ENCODE measurements at regions not wholly inside any gene's neighbourhood (a gene's known extent, or its start where the extent isn't known, plus 50 kb on each side); places are given as distances from the start of the nearest gene placed in this dataset.

DNA sequence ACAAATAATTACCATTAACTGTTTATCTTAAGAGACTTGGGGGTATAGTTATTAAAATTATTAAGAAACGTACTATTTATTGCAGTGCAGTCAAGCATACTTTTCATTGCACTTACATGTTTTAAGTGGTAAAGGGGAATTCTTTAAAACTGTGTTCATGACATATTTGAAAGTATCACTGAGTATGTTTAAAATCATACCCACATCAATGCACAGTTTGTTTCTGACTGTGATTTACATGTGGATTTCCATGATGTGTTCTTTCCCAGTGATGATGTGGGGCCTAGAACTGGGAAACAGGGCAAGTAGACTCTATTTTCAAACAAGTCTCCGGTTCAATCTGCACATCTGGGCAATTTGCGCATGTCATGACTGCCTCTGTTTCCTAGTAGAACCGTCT is 340.5 kb upstream of the OBI1 start:
- TF ChIP-seq, protein P1, sequence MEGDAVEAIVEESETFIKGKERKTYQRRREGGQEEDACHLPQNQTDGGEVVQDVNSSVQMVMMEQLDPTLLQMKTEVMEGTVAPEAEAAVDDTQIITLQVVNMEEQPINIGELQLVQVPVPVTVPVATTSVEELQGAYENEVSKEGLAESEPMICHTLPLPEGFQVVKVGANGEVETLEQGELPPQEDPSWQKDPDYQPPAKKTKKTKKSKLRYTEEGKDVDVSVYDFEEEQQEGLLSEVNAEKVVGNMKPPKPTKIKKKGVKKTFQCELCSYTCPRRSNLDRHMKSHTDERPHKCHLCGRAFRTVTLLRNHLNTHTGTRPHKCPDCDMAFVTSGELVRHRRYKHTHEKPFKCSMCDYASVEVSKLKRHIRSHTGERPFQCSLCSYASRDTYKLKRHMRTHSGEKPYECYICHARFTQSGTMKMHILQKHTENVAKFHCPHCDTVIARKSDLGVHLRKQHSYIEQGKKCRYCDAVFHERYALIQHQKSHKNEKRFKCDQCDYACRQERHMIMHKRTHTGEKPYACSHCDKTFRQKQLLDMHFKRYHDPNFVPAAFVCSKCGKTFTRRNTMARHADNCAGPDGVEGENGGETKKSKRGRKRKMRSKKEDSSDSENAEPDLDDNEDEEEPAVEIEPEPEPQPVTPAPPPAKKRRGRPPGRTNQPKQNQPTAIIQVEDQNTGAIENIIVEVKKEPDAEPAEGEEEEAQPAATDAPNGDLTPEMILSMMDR (IDR thresholded peaks at IDR 0.05; ENCODE audit: unreplicated experiment) = no peak
- no peak overlapping the region for H3K4me3 Mint-ChIP-seq (ENCODE audit: low read depth)
- no peaks in the 10 kb centered on the region for H3K4me1 Mint-ChIP-seq (ENCODE audit: low read depth)
- H3K27me3 Mint-ChIP-seq = no peaks in the 10 kb centered on the region
- no peak overlapping the region for H3K27ac Mint-ChIP-seq
- H3K36me3 Mint-ChIP-seq (ENCODE audit: insufficient read depth) = no peaks in the 10 kb centered on the region
- H3K9me3 Mint-ChIP-seq (ENCODE audit: low read depth) = no peaks in the 10 kb centered on the region
- DNase-seq (ENCODE audit: low spot score, unreplicated experiment) = no peak

DNA sequence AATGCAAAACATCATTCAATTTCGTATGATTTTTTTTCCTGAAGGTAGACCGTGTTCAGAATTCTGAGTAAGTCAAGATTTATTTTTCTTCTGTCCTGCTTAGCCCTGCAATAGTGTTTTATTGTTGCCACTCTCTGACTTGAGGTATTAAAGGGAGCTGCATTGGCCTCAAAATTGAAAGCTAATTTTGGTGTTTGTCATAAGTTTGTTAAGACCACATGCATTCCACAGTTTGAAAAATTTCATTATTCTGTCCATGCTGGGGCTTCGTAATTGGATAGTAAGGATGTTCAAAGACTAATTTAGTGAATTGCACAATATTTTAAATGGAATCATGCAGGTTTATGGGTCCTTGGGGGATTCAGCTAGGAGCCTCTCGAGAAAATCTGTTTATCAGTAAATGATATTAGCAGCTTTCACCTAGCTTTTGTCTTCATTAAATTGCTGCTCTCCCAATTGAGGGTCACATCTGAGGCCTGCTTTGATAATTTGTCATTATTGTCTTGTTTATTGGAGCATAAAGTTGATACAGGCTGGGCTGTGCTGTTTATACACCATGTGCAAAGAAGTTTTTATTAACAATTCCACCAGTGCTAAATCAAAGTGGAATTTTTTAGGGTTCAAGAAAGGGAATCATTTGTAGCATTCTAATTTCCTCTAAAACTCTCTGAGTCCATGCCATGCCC is 339.8 kb upstream of the OBI1 start:
- TF ChIP-seq, protein P1 (IDR thresholded peaks at IDR 0.05; ENCODE audit: unreplicated experiment) = no peak
- Mint-ChIP-seq H3K27ac (no peak overlapping the region), H3K4me1 (ENCODE audit: low read depth) (no peaks in the 10 kb centered on the region), H3K9me3 (ENCODE audit: low read depth) (no peaks in the 10 kb centered on the region), H3K4me3 (ENCODE audit: low read depth) (no peak overlapping the region), H3K36me3 (ENCODE audit: insufficient read depth) (no peaks in the 10 kb centered on the region), H3K27me3 (no peaks in the 10 kb centered on the region)
- DNase-seq (ENCODE audit: low spot score, unreplicated experiment) = no peak

DNA sequence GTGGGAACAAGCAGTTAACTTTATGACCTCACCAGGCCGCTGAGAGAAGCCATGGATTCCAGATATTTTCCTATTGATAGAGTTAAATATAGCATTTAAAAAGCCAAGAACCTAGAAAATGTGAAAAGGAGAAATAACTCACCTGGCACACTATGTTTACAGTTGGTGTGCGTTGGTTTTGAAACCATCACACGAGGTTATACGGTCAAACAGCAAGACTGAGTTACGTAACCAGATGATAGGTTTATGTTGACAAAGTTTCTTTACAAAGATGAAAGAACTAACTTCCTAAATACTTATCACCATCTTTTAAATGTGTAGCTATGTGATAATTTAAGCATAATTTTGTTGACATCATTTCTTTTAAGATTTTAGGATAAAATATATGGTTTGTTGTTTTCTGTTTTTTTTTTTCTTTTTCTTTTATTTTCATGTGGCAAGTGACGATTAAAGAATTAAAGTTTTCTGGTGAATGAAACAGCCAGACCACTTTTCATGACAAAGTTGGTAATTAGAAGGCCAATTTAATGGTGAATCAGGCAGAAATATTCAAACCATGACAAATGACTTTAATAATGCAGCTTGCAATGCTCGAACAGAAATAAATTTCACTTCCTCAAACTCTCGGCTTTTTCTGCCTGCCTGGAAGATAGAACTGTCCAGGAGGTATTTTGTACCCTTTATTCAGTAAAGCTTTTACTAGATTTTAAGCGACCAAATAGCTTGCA is 339.1 kb upstream of the OBI1 start:
- no peaks in the 10 kb centered on the region for H3K4me1 Mint-ChIP-seq (ENCODE audit: low read depth)
- H3K27ac Mint-ChIP-seq = no peak overlapping the region
- H3K9me3 Mint-ChIP-seq (ENCODE audit: low read depth) = no peaks in the 10 kb centered on the region
- DNase-seq (ENCODE audit: low spot score, unreplicated experiment) = no peak
- no peak overlapping the region for H3K4me3 Mint-ChIP-seq (ENCODE audit: low read depth)
- H3K36me3 Mint-ChIP-seq (ENCODE audit: insufficient read depth) = no peaks in the 10 kb centered on the region
- TF ChIP-seq, protein P1 (IDR thresholded peaks at IDR 0.05; ENCODE audit: unreplicated experiment) = no peak
- H3K27me3 Mint-ChIP-seq = no peaks in the 10 kb centered on the region

DNA sequence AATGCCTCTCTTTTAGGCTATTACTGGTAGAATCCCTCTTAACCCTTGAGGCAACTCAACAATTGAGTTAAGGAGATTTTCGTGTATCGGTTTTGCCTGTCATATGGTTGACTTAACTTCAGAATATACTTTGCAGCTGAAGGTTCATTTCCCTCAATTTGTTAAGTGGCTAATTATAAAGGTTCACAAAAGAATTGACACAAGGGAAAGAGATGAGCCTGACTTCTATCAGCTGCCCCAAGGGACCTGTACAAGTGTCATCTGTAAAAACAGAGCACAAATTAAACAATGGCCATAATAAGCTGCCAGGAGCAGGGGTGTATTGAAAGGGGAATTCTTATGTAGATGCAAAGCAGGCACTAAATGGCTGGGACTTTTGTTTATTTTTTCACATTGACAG is 334.8 kb upstream of the OBI1 start:
- Mint-ChIP-seq H3K4me3 (ENCODE audit: low read depth) (no peak overlapping the region), H3K27me3 (no peaks in the 10 kb centered on the region), H3K27ac (no peak overlapping the region), H3K4me1 (ENCODE audit: low read depth) (no peaks in the 10 kb centered on the region), H3K36me3 (ENCODE audit: insufficient read depth) (no peaks in the 10 kb centered on the region), H3K9me3 (ENCODE audit: low read depth) (no peaks in the 10 kb centered on the region)
- DNase-seq (ENCODE audit: low spot score, unreplicated experiment) = no peak
- TF ChIP-seq, protein P1 (IDR thresholded peaks at IDR 0.05; ENCODE audit: unreplicated experiment) = no peak

DNA sequence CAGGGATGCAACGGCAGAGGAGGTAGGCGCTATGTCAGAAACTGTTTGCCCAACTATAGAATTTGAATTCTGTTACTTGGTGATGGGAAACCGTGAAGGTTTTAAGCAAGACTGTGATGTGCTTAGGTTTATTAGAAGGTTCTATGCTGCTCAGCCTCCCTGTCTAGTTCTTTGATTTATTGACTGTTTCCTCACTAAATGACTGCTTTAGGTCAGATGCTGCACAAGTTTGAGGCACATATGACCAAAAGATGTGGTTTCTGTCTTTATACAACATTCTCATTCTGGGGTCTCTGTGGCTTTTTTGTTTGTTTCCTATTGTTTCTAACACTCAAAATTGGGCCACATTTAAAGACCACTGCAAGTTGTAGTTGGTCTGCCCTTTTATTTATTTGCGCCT is 323.0 kb upstream of the OBI1 start:
- Mint-ChIP-seq H3K4me3 (ENCODE audit: low read depth) (no peak overlapping the region), H3K36me3 (ENCODE audit: insufficient read depth) (no peaks in the 10 kb centered on the region), H3K4me1 (ENCODE audit: low read depth) (no peaks in the 10 kb centered on the region), H3K27me3 (peaks cover 10% of the 10 kb centered on the region), H3K9me3 (ENCODE audit: low read depth) (no peaks in the 10 kb centered on the region), H3K27ac (no peak overlapping the region)
- DNase-seq (ENCODE audit: low spot score, unreplicated experiment) = no peak
- TF ChIP-seq, protein P1 (IDR thresholded peaks at IDR 0.05; ENCODE audit: unreplicated experiment) = no peak

Data from progenitor cell of endocrine pancreas (in vitro differentiated cells).